Stimulated activated CD4-positive, alpha-beta T cell treated with anti-CD3 and anti-CD28 coated beads, Interleukin-15, amount 100 ng/mL, for 24 hours (primary cell): ENCODE measurements at regions not wholly inside any gene's neighbourhood (a gene's known extent, or its start where the extent isn't known, plus 50 kb on each side); places are given as distances from the start of the nearest gene placed in this dataset.
A peak's percentile ranks its signal among the peaks of the same experiment; 100 is the strongest.

Experiments used
- DNase-seq: peaks from one replicate; pipeline ENCODE4 v3.0.0-alpha.2; 2020

- no peak for DNase-seq
Observed at GRCh38 chr5:72009280-72009679, 98.0 kb upstream of the MAP1B start.

GRCh38 chr5:72010430-72010829 lies 96.8 kb upstream of the MAP1B start:
- no peak for DNase-seq

- DNase-seq, result no peak
Observed at GRCh38 chr5:72012906-72013305, 94.4 kb upstream of the MAP1B start.

- DNase-seq, result no peak
Observed at GRCh38 chr5:72013766-72014624, 93.3 kb upstream of the MAP1B start.

- peak; percentile 11 for DNase-seq
Observed at GRCh38 chr5:72015103-72015548, 92.1 kb upstream of the MAP1B start.

- DNase-seq, result peak; percentile 79
Observed at GRCh38 chr5:72018143-72018803, 89.0 kb upstream of the MAP1B start.

- DNase-seq, result no peak
Observed at GRCh38 chr5:72020161-72020983, 86.9 kb upstream of the MAP1B start.

- DNase-seq, result no peak
Observed at GRCh38 chr5:72021651-72022357, 85.5 kb upstream of the MAP1B start.

GRCh38 chr5:72028382-72028781 lies 78.9 kb upstream of the MAP1B start:
- DNase-seq, result no peak

- no peak for DNase-seq
Observed at GRCh38 chr5:72030237-72030636, 77.0 kb upstream of the MAP1B start.

GRCh38 chr5:72032788-72033187 lies 74.5 kb upstream of the MAP1B start:
- DNase-seq, result no peak

- DNase-seq, result no peak
Observed at GRCh38 chr5:72034770-72035169, 72.5 kb upstream of the MAP1B start.

- DNase-seq, result no peak
Observed at GRCh38 chr5:72035831-72036230, 71.4 kb upstream of the MAP1B start.

GRCh38 chr5:72036951-72037350 lies 70.3 kb upstream of the MAP1B start:
- DNase-seq, result no peak

- no peak for DNase-seq
Observed at GRCh38 chr5:72040513-72040912, 66.8 kb upstream of the MAP1B start.

- DNase-seq, result no peak
Observed at GRCh38 chr5:72041654-72042053, 65.6 kb upstream of the MAP1B start.

- DNase-seq, result no peak
Observed at GRCh38 chr5:72042097-72042496, 65.2 kb upstream of the MAP1B start.

- DNase-seq, result no peak
Observed at GRCh38 chr5:72045692-72046091, 61.6 kb upstream of the MAP1B start.

GRCh38 chr5:72046106-72046505 lies 61.2 kb upstream of the MAP1B start:
- no peak for DNase-seq

- DNase-seq, result no peak
Observed at GRCh38 chr5:72055636-72056035, 51.6 kb upstream of the MAP1B start.
